GM23248 (cell line): ENCODE measurements at regions not wholly inside any gene's neighbourhood (a gene's known extent, or its start where the extent isn't known, plus 50 kb on each side); places are given as distances from the start of the nearest gene placed in this dataset.

ENCODE experiments used
- DNase-seq: peaks from one replicate; pipeline ENCODE4 v3.0.0-alpha.2; 2015
- H2AFZ ChIP-seq: fragments of 200-600 bp; sonication (generic); 2 replicates; pipeline ENCODE4 v1.6.1; 2016; ENCODE audit warnings: antibody characterized with exemption
- H3F3A ChIP-seq: fragments of 200-600 bp; sonication (generic); 2 replicates; pipeline ENCODE4 v1.6.1; 2016; ENCODE audit warnings: mild to moderate bottlenecking, antibody characterized with exemption, mixed run types; ENCODE audit not compliant: insufficient read depth
- H3K27ac ChIP-seq: fragments of 200-600 bp; sonication (generic); 2 replicates; pipeline ENCODE4 v1.5.1; 2016; ENCODE audit warnings: mild to moderate bottlenecking
- H3K27me3 ChIP-seq: fragments of 200-600 bp; sonication (generic); replicated peaks from 2 replicates; pipeline ENCODE4 v1.6.1; 2016; ENCODE audit warnings: mild to moderate bottlenecking; ENCODE audit not compliant: insufficient read depth
- H3K36me3 ChIP-seq: fragments of 200-600 bp; sonication (generic); 2 replicates; pipeline ENCODE4 v1.6.1; 2016; ENCODE audit warnings: low read depth, mild to moderate bottlenecking
- H3K4me1 ChIP-seq: fragments of 200-600 bp; sonication (generic); 2 replicates; pipeline ENCODE4 v1.6.1; 2016; ENCODE audit warnings: mild to moderate bottlenecking; ENCODE audit not compliant: insufficient read depth
- H3K4me2 ChIP-seq: fragments of 200-600 bp; sonication (generic); one replicate; pipeline ENCODE4 v1.6.1; 2016; ENCODE audit warnings: mild to moderate bottlenecking; ENCODE audit not compliant: unreplicated experiment
- H3K4me3 ChIP-seq: fragments of 200-600 bp; sonication (generic); 2 replicates; pipeline ENCODE4 v1.5.1; 2016; ENCODE audit warnings: mild to moderate bottlenecking
- H3K79me2 ChIP-seq: fragments of 200-600 bp; sonication (generic); 2 replicates; pipeline ENCODE4 v1.6.1; 2016; ENCODE audit warnings: mild to moderate bottlenecking; ENCODE audit not compliant: insufficient read depth
- H3K9ac ChIP-seq: fragments of 200-600 bp; sonication (generic); 2 replicates; pipeline ENCODE4 v1.6.1; 2016; ENCODE audit warnings: mild to moderate bottlenecking
- H3K9me2 ChIP-seq: fragments of 200-600 bp; sonication (generic); 2 replicates; pipeline ENCODE4 v1.6.1; 2016; ENCODE audit warnings: mixed run types, mild to moderate bottlenecking, moderate library complexity; ENCODE audit not compliant: insufficient read depth
- H3K9me3 ChIP-seq: fragments of 200-600 bp; sonication (generic); one replicate; pipeline ENCODE4 v1.6.1; 2017; ENCODE audit warnings: low read depth
- H4K20me1 ChIP-seq: fragments of 200-600 bp; sonication (generic); 2 replicates; pipeline ENCODE4 v1.6.0; 2016; ENCODE audit not compliant: insufficient read depth
- EZH2 ChIP-seq: fragments of 200-600 bp; sonication (generic); IDR thresholded peaks from 2 replicates; pipeline ENCODE4 v1.6.1; 2018; ENCODE audit warnings: antibody characterized with exemption, mild to moderate bottlenecking; ENCODE audit not compliant: insufficient read depth, poor library complexity, severe bottlenecking
- EZH2phosphoT487 ChIP-seq: fragments of 200-600 bp; sonication (generic); IDR thresholded peaks from 2 replicates; pipeline ENCODE4 v1.6.1; 2018; ENCODE audit warnings: antibody characterized with exemption, moderate library complexity, mild to moderate bottlenecking, low read depth; ENCODE audit not compliant: insufficient read depth
- WGBS, 2 experiments: methylation state at CpG; one replicate each; pipeline ENCODE4 v1.1.6; 2015 to 2017; ENCODE audit warnings: low lambda C conversion rate in 2 of 2, low coverage in 1 of 2; ENCODE audit errors: missing lambda C conversion rate in 2 of 2; 5-methylcytosine and 5-hydroxymethylcytosine counted together
- in situ Hi-C: fragments of 300-500 bp; cut with MboI; formaldehyde crosslinking; loops from 2 replicates; pipeline ENCODE4 v1.15.0; 2020

DNA sequence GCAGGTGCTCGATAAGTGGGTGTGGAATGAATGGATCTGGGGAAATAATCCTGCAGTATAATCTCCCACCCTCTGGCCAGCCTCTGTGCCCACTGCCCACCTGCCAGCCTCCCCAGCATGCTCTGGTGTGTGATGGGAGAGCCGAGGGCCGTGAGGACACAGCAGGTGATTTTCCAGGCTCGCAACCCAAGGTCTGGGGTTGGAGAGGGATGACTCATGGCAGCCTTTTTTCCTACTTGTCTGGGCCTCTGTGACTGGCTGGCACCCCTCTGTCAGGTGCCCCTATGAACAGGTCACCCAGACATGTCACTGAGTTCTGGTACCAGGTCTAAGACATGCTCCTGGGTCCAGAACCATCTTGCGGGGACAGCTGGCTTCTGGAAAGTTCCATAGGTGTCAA lies 385.7 kb upstream of the TNRC6C start:
- Histone ChIP-seq H3K4me2 (no peak overlapping the region), H3K9me3 (no peaks in the 10 kb centered on the region), H2AFZ (no peak overlapping the region), H3F3A (no peaks in the 10 kb centered on the region), H3K9me2 (no peaks in the 10 kb centered on the region), H3K27ac (no peak overlapping the region), H3K9ac (no peak overlapping the region), H3K4me1 (peaks cover 7% of the 10 kb centered on the region), H4K20me1 (no peaks in the 10 kb centered on the region), H3K79me2 (no peaks in the 10 kb centered on the region), H3K36me3 (no peaks in the 10 kb centered on the region), H3K4me3 (no peak overlapping the region), H3K27me3 (peaks cover 49% of the 10 kb centered on the region)
- in situ Hi-C loops = no loop called here
- TF ChIP-seq EZH2phosphoT487 (no peak), EZH2 (no peak)
- no peak for DNase-seq
- 74 to 81% methylated on average over 5 of the region's 5 CpGs for WGBS, 2 experiments

GRCh38 chr17:77577491-77577890 lies 381.0 kb upstream of the TNRC6C start:
- no peaks in the 10 kb centered on the region for H3K9me2 ChIP-seq
- no peak overlapping the region for H3K4me3 ChIP-seq
- H3K27me3 ChIP-seq = peaks cover 37% of the 10 kb centered on the region
- H3F3A ChIP-seq = no peaks in the 10 kb centered on the region
- in situ Hi-C loops = no loop called here
- no peaks in the 10 kb centered on the region for H3K36me3 ChIP-seq
- DNase-seq = no peak
- TF ChIP-seq EZH2phosphoT487 = no peak
- TF ChIP-seq EZH2 = no peak
- no peaks in the 10 kb centered on the region for H3K79me2 ChIP-seq
- no peaks in the 10 kb centered on the region for H3K4me1 ChIP-seq
- 54 to 58% methylated on average over 7 of the region's 7 CpGs for WGBS, 2 experiments
- H4K20me1 ChIP-seq = no peaks in the 10 kb centered on the region
- no peak overlapping the region for H2AFZ ChIP-seq
- no peak overlapping the region for H3K27ac ChIP-seq
- H3K4me2 ChIP-seq = no peak overlapping the region
- no peaks in the 10 kb centered on the region for H3K9me3 ChIP-seq
- H3K9ac ChIP-seq = no peak overlapping the region

DNA sequence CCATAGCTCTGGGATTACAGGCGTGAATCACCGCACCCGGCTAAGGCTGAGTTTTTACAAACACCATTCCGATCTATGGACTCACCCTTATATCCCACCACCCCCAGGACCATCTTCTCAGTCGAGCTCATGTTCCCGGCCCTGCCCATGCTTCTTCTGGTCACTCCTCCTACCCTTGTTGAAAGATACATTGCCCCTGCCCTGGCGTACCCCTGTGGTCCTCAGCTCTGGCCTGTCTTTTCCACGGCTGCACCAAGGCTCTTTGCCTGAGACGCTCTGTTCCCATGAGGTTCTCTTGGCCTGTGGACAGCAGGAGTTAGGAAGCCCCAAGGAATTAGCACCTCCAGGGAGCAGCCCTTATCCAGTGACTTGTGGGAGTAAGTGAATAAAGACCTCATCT lies 379.4 kb upstream of the TNRC6C start:
- H3K27me3 ChIP-seq = peaks cover 28% of the 10 kb centered on the region
- H3K9ac ChIP-seq = no peak overlapping the region
- DNase-seq = no peak
- 85 to 86% methylated on average over 9 of the region's 9 CpGs for WGBS, 2 experiments
- H3K36me3 ChIP-seq = no peaks in the 10 kb centered on the region
- no peak overlapping the region for H3K4me2 ChIP-seq
- H3K27ac ChIP-seq = no peak overlapping the region
- H3K9me2 ChIP-seq = no peaks in the 10 kb centered on the region
- no peak overlapping the region for H2AFZ ChIP-seq
- no peaks in the 10 kb centered on the region for H3K9me3 ChIP-seq
- TF ChIP-seq EZH2 = no peak
- TF ChIP-seq EZH2phosphoT487 = no peak
- H3K4me1 ChIP-seq = no peaks in the 10 kb centered on the region
- H3K79me2 ChIP-seq = no peaks in the 10 kb centered on the region
- H4K20me1 ChIP-seq = no peaks in the 10 kb centered on the region
- no peak overlapping the region for H3K4me3 ChIP-seq
- in situ Hi-C loops = no loop called here
- H3F3A ChIP-seq = no peaks in the 10 kb centered on the region

GRCh38 chr17:77579682-77580081 lies 378.8 kb upstream of the TNRC6C start:
- no peaks in the 10 kb centered on the region for H3K9me2 ChIP-seq
- no peak overlapping the region for H3K4me3 ChIP-seq
- DNase-seq = no peak
- in situ Hi-C loops = no loop called here
- no peak overlapping the region for H3K27ac ChIP-seq
- H4K20me1 ChIP-seq = no peaks in the 10 kb centered on the region
- H3K36me3 ChIP-seq = no peaks in the 10 kb centered on the region
- 53 to 58% methylated on average over 6 of the region's 6 CpGs for WGBS, 2 experiments
- H3K9ac ChIP-seq = no peak overlapping the region
- no peaks in the 10 kb centered on the region for H3K79me2 ChIP-seq
- H3K27me3 ChIP-seq = peaks cover 23% of the 10 kb centered on the region
- no peak overlapping the region for H3K4me2 ChIP-seq
- H2AFZ ChIP-seq = no peak overlapping the region
- no peaks in the 10 kb centered on the region for H3F3A ChIP-seq
- no peaks in the 10 kb centered on the region for H3K4me1 ChIP-seq
- H3K9me3 ChIP-seq = no peaks in the 10 kb centered on the region
- TF ChIP-seq EZH2 (no peak), EZH2phosphoT487 (no peak)

DNA sequence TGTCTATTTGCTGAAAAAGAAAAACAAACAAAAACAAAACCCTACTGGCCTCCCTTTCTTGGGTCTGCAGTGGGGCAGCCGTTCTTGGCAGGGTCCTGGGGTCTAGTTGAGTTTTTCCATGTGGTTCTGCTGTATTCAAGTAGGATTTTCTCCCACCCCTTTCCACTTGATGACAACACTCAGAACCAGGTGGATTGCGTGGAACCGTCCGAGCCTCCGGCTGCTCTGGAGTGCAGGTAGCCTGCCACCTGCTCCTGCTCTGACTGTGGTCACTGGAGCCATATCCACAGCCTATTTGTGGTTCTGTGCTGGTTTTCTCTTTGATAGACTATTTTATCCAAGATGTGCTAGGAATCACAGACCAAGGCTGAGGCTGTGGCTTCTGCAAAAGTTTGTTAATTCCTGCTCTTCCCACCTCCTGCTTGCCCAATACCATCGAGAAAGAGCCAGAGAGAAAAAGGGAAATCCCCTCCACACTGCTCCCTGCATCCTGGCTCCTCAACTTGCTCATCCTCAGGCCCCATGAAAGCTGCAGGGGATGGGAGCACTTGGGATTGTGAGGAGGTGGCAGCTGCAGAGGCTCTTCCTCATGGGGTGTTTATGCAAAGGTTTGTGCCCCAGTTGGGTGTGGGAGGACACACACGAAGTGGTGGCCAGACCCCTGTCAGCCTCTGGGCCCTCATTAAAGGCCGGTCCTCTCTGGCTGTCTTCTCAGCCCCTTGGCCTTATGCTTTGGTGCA lies 377.8 kb upstream of the TNRC6C start:
- no peak for DNase-seq
- Histone ChIP-seq H3K4me3 (no peak overlapping the region), H2AFZ (no peak overlapping the region), H3K9ac (no peak overlapping the region), H3K4me1 (no peaks in the 10 kb centered on the region), H3K27ac (no peak overlapping the region), H3K36me3 (no peaks in the 10 kb centered on the region), H3K79me2 (no peaks in the 10 kb centered on the region), H4K20me1 (no peaks in the 10 kb centered on the region), H3K9me2 (no peaks in the 10 kb centered on the region), H3K27me3 (peaks cover 17% of the 10 kb centered on the region), H3F3A (no peaks in the 10 kb centered on the region), H3K9me3 (no peaks in the 10 kb centered on the region), H3K4me2 (no peak overlapping the region)
- 51% methylated on average over 8 of the region's 8 CpGs for WGBS, 2 experiments
- TF ChIP-seq EZH2 = no peak
- no peak for TF ChIP-seq EZH2phosphoT487
- in situ Hi-C loops = no loop called here
